ENCODE measurements at regions not wholly inside any gene's neighbourhood (a gene's known extent, or its start where the extent isn't known, plus 50 kb on each side); places are given as distances from the start of the nearest gene placed in this dataset.

GRCh38 chr2:78928502-78928901 is 97.0 kb upstream of the REG3G start:
- CTCF ChIA-PET: no interaction called here
- no peak overlapping the region for H3K4me3 ChIP-seq (ENCODE audit: low read depth, low read length)
- no peak for TF ChIP-seq CTCF (IDR thresholded peaks at IDR 0.05; ENCODE audit: insufficient read depth, low read length, missing control alignments)
- no peak for DNase-seq (ENCODE audit: low read depth, low spot score)
- POLR2A ChIA-PET: no interaction called here

- no peak overlapping the region for H3K4me3 ChIP-seq (ENCODE audit: low read depth, low read length)
- ChIA-PET CTCF (no interaction called here), POLR2A (no interaction called here)
- TF ChIP-seq CTCF (IDR thresholded peaks at IDR 0.05; ENCODE audit: insufficient read depth, low read length, missing control alignments): no peak
- no peak for DNase-seq (ENCODE audit: low read depth, low spot score)
These were observed 84.5 kb upstream of the REG3G start for GRCh38 chr2:78940998-78941397.

GRCh38 chr2:78941751-78942150 is 83.8 kb upstream of the REG3G start:
- TF ChIP-seq CTCF (IDR thresholded peaks at IDR 0.05; ENCODE audit: insufficient read depth, low read length, missing control alignments): no peak
- H3K4me3 ChIP-seq (ENCODE audit: low read depth, low read length): no peak overlapping the region
- DNase-seq (ENCODE audit: low read depth, low spot score): no peak
- ChIA-PET POLR2A (no interaction called here), CTCF (no interaction called here)

- CTCF ChIA-PET: no interaction called here
- TF ChIP-seq CTCF (IDR thresholded peaks at IDR 0.05; ENCODE audit: insufficient read depth, low read length, missing control alignments): no peak
- POLR2A ChIA-PET: no interaction called here
- no peak for DNase-seq (ENCODE audit: low read depth, low spot score)
- H3K4me3 ChIP-seq (ENCODE audit: low read depth, low read length): no peak overlapping the region
These were observed 61.6 kb upstream of the REG3G start for GRCh38 chr2:78963881-78964280.

- no peak for TF ChIP-seq CTCF (IDR thresholded peaks at IDR 0.05; ENCODE audit: insufficient read depth, low read length, missing control alignments)
- ChIA-PET CTCF (no interaction called here), POLR2A (no interaction called here)
These were observed 58.2 kb upstream of the REG3G start for GRCh38 chr2:78967294-78967693.

GRCh38 chr2:78973630-78974029 is 51.9 kb upstream of the REG3G start:
- ChIA-PET POLR2A (no interaction called here), CTCF (no interaction called here)
- no peak overlapping the region for H3K4me3 ChIP-seq (ENCODE audit: low read depth, low read length)
- no peak for TF ChIP-seq CTCF (IDR thresholded peaks at IDR 0.05; ENCODE audit: insufficient read depth, low read length, missing control alignments)
- DNase-seq (ENCODE audit: low read depth, low spot score): no peak

More at GRCh38 chr2:78967294-78967693, 58.2 kb upstream of the REG3G start:
- no peak for DNase-seq (ENCODE audit: low read depth, low spot score)
- H3K4me3 ChIP-seq (ENCODE audit: low read depth, low read length): no peak overlapping the region
